ENCODE measurements at regions not wholly inside any gene's neighbourhood (a gene's known extent, or its start where the extent isn't known, plus 50 kb on each side); places are given as distances from the start of the nearest gene placed in this dataset.

DNA sequence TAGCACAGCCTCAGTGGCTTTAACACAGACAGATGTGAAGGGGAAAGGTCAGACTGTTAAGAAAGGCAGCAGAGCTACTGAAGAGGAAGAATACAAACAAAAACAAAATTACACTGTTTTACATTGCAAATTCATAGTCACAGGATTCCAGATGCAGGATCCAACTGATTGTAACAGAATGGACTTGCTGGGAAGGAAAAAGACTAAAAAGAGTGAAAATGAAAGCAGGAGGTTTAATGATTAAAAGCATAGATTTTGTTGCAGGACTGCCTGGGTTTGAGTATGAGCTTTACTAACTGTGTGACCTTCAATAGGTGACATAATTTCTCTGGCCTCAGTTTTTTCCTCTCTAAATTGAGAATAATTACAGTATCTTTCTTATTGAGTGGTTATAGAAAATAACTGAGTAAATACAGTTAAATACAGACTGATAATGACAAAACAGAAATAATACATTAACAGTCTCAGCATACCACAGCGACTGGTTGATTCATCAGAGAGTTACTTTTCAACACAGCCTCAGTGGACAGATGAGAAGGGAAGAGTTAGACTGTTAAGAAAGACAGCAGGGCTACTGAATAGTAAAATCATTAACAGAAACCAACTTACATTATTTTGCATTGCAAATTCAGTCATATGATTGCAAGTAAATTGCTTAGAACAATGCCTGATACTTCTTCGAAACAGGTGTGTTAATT lies 704.2 kb upstream of the TENM4 start:
- H2BK12ac ChIP-seq (ENCODE audit: low read depth, low read length): no peak overlapping the region
- H2AK5ac ChIP-seq (ENCODE audit: low read depth, low read length): no peak overlapping the region
- no peaks in the 10 kb centered on the region for H3K27me3 ChIP-seq (replicated peaks in 1 of 4; ENCODE audit: control insufficient read depth in 3 of 4, extremely low read depth in 1 of 4, insufficient read depth in 3 of 4, low read length in 3 of 4)
- no peaks in the 10 kb centered on the region for H3K36me3 ChIP-seq (ENCODE audit: control insufficient read depth in 2 of 4, insufficient read depth in 4 of 4, low read length in 3 of 4)
- H2BK5ac ChIP-seq (ENCODE audit: low read depth, low read length): no peak overlapping the region
- 0 out of 2 replicates have a peak overlapping the region, but pooled peaks have one; percentile 76 for H2AFZ ChIP-seq (ENCODE audit: low read length)
- no peak overlapping the region for H3K56ac ChIP-seq (replicated peaks; ENCODE audit: insufficient read length, low read depth, low read length)
- POLR2A ChIA-PET (ENCODE audit: partially characterized antibody): no interaction called here
- no peaks in the 10 kb centered on the region for H4K20me1 ChIP-seq (replicated peaks in 1 of 2; ENCODE audit: control insufficient read depth in 1 of 2, insufficient read depth in 2 of 2, low read length in 2 of 2)
- FAIRE-seq: no peak
- H4K8ac ChIP-seq (ENCODE audit: extremely low read depth, insufficient read depth, low read length): no peak overlapping the region
- no peak overlapping the region for H2BK20ac ChIP-seq (ENCODE audit: low read length)
- H3K4me1 ChIP-seq (replicated peaks in 1 of 4; ENCODE audit: control insufficient read depth in 3 of 4, insufficient read depth in 4 of 4, low read length in 3 of 4): peaks cover 0 to 4% (median 2%) of the 10 kb centered on the region in 4 experiments; a peak in 2 of 7 replicates
- no peak overlapping the region for H3K4ac ChIP-seq (replicated peaks; ENCODE audit: insufficient read length, low read depth, low read length)
- DNase-seq (ENCODE audit: low read depth in 1 of 2, low spot score in 2 of 2): no peak
- CTCF ChIA-PET (ENCODE audit: partially characterized antibody): interaction anchor here (0.5 to 4.1 kb wide), 4 partner anchors 8 to 1501 kb away, joined by 3 to 18 read pairs (median 4); no protein-coding TSS in a partner anchor
- H3K9me3 ChIP-seq (ENCODE audit: insufficient read depth in 2 of 2, low read depth in 1 of 2, low read length in 1 of 2): no peaks in the 10 kb centered on the region
- H4K91ac ChIP-seq (replicated peaks; ENCODE audit: insufficient read length, low read length): no peak overlapping the region
- no peak overlapping the region for H3K9ac ChIP-seq (replicated peaks in 1 of 4; ENCODE audit: extremely low read depth in 1 of 4, low read depth in 3 of 4, low read length in 3 of 4)
- no peak overlapping the region for H3K4me3 ChIP-seq (ENCODE audit: extremely low read depth in 1 of 4, insufficient read depth in 2 of 4, low read depth in 3 of 4, low read length in 4 of 4)
- no peak overlapping the region for H2BK120ac ChIP-seq (replicated peaks; ENCODE audit: low read depth, low read length)
- 84% methylated on average over 2 of the region's 2 CpGs; no CpG with 5 or more reads in 1 of the 2 experiments for WGBS, 2 experiments (ENCODE audit: extremely low coverage in 1 of 2, insufficient coverage in 1 of 2, insufficient read length in 1 of 2, insufficient replicate concordance in 2 of 2, low coverage in 1 of 2, low lambda C conversion rate in 2 of 2, missing lambda C conversion rate in 1 of 2)
- no peak overlapping the region for H3K18ac ChIP-seq (ENCODE audit: extremely low read depth, low read length)
- no peaks in the 10 kb centered on the region for H3K79me2 ChIP-seq (ENCODE audit: control insufficient read depth in 1 of 2, insufficient read depth in 2 of 2, low read length in 2 of 2)
- H3K27ac ChIP-seq (ENCODE audit: low read depth, low read length): no peak overlapping the region
- no peak overlapping the region for H3K23ac ChIP-seq (ENCODE audit: insufficient read length)
- H4K5ac ChIP-seq (ENCODE audit: insufficient read length, low read depth, low read length): no peak overlapping the region
- TF ChIP-seq KDM5A (IDR thresholded peaks at IDR 0.05; ENCODE audit: low read length): no peak
- TF ChIP-seq FOSL1 (IDR thresholded peaks at IDR 0.05; ENCODE audit: insufficient read depth, low read depth, low read length): no peak
- no peak for TF ChIP-seq HDAC6 (IDR thresholded peaks at IDR 0.05; ENCODE audit: low read depth, low read length)
- TF ChIP-seq ATF3 (IDR thresholded peaks at IDR 0.05; ENCODE audit: insufficient read depth, low read depth, low read length): no peak
- 0 out of 4 replicates have a peak overlapping the region, but pooled peaks of 1 of the 2 experiments have one; percentile 20 for H3K4me2 ChIP-seq (ENCODE audit: insufficient read depth in 1 of 2, low read depth in 2 of 2, low read length in 2 of 2)
- no peak overlapping the region for H2BK15ac ChIP-seq (ENCODE audit: low read length)
- H3K79me1 ChIP-seq (ENCODE audit: low read depth, low read length): no peaks in the 10 kb centered on the region
- no peaks in the 10 kb centered on the region for H3K23me2 ChIP-seq (ENCODE audit: low read depth, low read length)
- H3K14ac ChIP-seq (ENCODE audit: insufficient read length): no peak overlapping the region

Data from H1 (cell line).